ENCODE measurements at regions not wholly inside any gene's neighbourhood (a gene's known extent, or its start where the extent isn't known, plus 50 kb on each side); places are given as distances from the start of the nearest gene placed in this dataset.
A peak's percentile ranks its signal among the peaks of the same experiment; 100 is the strongest.

DNA sequence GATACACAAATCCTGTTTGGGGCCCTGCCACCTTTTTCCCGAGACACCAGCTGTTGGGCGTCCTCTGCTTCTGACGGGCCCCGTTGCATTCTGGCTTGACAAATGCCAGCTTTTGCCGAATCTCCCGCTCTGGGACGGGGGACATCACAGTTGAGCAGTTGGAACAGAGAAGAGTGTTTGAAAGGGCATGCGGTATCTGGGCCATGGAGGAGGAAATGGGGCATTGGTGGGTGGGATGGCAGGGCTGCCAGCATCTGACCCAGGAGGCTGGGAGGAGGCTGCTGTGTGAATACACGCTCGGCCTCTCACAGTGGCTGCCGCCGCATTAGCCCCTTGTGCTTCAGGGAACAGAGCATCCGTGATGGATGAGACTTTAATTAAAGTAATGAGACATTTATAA lies 184.3 kb upstream of the TNRC6C start:
- Histone ChIP-seq H3K36me3 (no peaks in the 10 kb centered on the region), H3K27me3 (no peaks in the 10 kb centered on the region), H3K4me3 (no peak overlapping the region), H3K9me3 (no peaks in the 10 kb centered on the region)
- DNase-seq = no peak

DNA sequence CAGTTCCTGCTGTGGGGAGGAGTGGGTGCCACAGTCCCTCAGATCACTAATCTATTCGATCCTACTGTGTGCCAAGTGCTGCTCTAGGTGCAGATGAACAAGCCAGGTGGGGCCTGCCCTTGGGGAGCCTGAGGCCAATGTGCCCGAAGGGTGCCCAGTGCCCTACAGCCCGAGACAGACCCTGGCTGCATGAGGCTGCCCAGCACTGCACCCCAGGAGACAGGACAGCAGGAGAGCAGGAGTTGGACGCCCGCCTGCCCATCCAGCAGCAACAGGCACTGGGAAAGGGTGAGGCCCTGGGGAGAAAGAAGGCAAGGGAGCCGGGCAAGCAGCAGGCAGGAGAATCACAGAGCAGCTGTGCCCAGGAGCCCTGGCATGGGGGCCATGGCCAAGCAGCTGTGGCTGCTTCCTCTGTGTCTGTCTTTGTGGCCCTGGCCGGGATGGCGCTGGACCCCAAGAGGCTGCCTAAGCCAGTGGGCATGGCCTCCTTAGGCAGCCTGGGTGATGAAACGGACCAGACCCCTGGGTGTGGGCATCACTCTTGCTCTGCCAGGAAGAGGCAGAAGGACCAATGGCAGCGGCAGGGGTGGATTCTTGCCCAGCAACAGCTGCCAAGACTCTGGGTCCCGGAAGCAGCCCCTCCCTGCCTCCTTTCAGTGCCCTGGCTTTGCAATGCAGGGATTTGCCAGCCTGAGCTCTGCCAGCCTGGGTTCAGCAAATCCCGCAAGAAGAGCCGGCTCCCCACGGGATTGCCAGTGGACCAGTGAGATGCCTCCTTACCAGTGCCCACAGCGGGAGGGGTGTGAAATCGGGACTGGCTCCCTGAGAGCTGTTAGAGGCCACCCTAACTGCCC lies 179.6 kb upstream of the TNRC6C start:
- Histone ChIP-seq H3K36me3 (no peaks in the 10 kb centered on the region), H3K9me3 (no peaks in the 10 kb centered on the region), H3K27me3 (no peaks in the 10 kb centered on the region), H3K4me3 (peak overlapping the region; percentile 17; the same call in 1 of the 2 replicates)
- DNase-seq = peak; percentile 98

GRCh38 chr17:77779711-77780539 lies 178.6 kb upstream of the TNRC6C start:
- Histone ChIP-seq H3K36me3 (no peaks in the 10 kb centered on the region), H3K4me3 (peak overlapping the region; percentile 17; the same call in 1 of the 2 replicates), H3K27me3 (no peaks in the 10 kb centered on the region), H3K9me3 (no peaks in the 10 kb centered on the region)
- DNase-seq = peak; percentile 68

GRCh38 chr17:77781536-77781935 lies 177.0 kb upstream of the TNRC6C start:
- Histone ChIP-seq H3K9me3 (no peaks in the 10 kb centered on the region), H3K4me3 (no peak overlapping the region), H3K36me3 (no peaks in the 10 kb centered on the region), H3K27me3 (no peaks in the 10 kb centered on the region)
- no peak for DNase-seq

DNA sequence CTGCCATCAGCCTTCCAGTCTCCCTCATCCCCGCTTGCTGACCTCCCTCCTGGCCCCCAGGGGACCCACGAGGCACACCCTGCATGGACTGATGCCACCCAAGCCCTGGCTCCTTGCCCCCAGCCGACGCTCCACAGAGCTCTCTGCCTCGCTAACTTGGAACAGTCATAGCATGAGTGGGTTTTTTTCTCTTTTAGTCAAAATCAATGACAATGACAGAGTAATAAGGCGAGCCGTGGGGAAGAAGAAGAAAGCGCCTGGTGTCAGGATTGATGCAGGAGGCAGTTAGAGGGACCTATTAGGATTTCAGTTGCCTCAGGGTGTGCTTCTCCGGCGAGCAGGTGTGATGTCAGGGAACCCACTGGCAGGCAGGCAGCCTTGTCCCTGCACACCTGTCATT lies 176.3 kb upstream of the TNRC6C start:
- Histone ChIP-seq H3K36me3 (no peaks in the 10 kb centered on the region), H3K27me3 (no peaks in the 10 kb centered on the region), H3K4me3 (no peak overlapping the region), H3K9me3 (no peaks in the 10 kb centered on the region)
- DNase-seq = no peak

DNA sequence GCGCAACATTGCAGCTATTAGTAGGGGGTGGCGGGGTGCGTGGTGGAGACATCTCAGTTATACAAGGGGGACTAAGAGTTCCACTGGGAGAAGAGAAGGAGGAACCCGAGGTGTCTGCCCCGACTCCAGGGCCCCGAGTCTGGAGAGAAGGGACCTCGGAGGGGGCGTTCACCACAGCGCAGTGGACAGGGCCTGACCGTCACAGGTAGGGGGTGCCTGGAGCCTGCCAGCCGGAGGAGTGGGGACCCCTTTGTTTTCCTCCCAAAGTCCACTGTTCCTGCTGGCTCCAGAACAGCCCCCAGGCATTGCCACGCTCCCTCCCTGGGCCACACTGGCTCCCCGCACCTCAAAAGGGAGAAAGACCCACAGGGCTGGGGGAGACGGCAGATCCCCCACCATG lies 175.9 kb upstream of the TNRC6C start:
- DNase-seq = no peak
- H3K36me3 ChIP-seq = no peaks in the 10 kb centered on the region
- no peaks in the 10 kb centered on the region for H3K9me3 ChIP-seq
- no peak overlapping the region for H3K4me3 ChIP-seq
- H3K27me3 ChIP-seq = no peaks in the 10 kb centered on the region

DNA sequence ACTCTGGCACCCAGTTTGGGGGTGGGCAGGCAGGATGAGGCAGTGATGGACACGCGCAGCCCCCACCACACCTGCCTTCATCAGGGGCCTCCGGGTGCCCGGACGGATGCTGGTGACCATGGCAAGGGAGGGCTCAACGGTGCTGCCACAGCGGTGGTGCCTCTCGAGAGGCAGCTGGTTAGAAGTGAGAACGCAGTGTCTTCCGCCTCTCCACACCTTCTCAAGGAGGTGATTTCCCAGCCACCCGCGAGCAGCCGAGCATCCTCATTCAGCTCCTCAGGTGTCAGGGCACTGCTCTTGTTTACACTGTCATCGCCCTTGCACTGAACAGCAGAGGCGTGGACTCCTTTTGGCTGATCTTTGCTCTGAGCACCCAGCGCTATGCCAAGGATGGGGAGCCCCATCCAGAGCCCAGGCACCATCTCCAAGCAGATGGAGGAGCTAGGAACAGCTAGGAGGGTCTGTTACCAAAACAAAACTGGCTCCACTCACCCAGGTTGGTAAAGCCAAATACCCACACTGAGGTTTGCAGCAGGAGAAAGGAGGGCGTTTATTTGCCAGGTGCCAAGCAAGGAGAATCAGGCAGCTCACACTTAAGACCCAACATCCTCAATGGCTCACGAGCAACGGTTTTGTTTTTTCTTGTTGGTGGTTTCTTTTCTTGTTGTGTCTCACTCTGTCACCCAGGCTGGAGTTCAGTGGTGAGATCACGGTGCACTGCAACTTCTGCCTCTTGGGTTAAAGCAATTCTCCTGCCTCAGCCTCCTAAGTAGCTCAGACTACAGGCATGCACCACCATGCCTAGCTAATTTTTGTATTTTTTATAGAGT lies 174.3 kb upstream of the TNRC6C start:
- Histone ChIP-seq H3K9me3 (no peaks in the 10 kb centered on the region), H3K4me3 (no peak overlapping the region), H3K27me3 (no peaks in the 10 kb centered on the region), H3K36me3 (no peaks in the 10 kb centered on the region)
- DNase-seq = no peak

DNA sequence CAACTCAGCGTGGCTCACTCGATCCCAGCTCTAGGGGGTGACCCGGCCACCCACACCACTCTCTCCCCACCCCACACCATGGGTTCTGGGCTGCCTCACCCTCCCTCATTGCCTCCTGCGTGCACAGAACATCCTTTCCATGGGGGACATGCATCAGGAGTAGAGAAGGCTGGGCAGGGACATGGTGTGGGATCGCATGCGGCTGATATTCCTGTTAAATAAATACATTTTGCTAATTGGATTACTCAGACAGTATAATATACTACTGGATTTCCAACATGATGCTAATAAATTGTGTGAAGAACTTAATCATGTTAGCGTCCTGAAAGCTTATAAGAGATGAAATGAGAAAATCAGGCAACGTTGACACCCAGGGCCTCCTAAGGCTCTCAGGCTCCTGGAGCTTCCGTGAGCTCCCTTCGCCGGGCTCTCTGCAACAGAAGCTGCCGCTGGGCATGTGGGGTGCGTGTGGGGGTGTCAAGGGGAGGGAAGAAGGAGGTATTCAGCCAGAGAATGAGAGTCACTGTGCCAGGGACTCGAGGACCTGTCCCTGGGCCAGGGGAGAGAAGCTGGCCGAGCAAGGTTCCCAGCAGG lies 173.1 kb upstream of the TNRC6C start:
- H3K9me3 ChIP-seq = no peaks in the 10 kb centered on the region
- H3K27me3 ChIP-seq = no peaks in the 10 kb centered on the region
- DNase-seq = no peak
- H3K4me3 ChIP-seq = no peak overlapping the region
- H3K36me3 ChIP-seq = no peaks in the 10 kb centered on the region

DNA sequence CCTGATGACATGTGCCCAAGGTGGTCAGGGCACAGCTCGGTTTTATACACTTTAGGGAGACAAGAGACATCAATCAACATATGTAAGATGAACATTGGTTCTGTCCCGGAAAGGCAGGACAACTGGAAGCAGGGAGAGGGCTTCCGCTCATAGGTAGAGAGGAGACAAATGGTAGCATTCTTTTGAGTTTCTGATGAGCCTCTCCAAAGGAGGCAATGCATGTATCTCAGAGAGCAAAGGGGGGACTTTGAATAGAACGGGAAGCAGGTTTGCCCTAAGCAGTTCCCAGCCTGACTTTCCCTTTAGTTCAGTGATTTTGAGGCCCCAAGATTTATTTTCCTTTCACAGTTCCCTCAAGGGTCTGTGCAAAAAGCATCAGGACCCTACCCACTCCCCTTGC lies 172.4 kb upstream of the TNRC6C start:
- no peak for DNase-seq
- no peak overlapping the region for H3K4me3 ChIP-seq
- no peaks in the 10 kb centered on the region for H3K27me3 ChIP-seq
- H3K9me3 ChIP-seq = no peaks in the 10 kb centered on the region
- H3K36me3 ChIP-seq = no peaks in the 10 kb centered on the region

GRCh38 chr17:77786740-77787505 lies 171.6 kb upstream of the TNRC6C start:
- H3K27me3 ChIP-seq = no peaks in the 10 kb centered on the region; the same call in 1 of the 2 replicates
- no peak for DNase-seq
- H3K36me3 ChIP-seq = no peaks in the 10 kb centered on the region
- H3K9me3 ChIP-seq = no peaks in the 10 kb centered on the region
- H3K4me3 ChIP-seq = no peak overlapping the region

- H3K27me3 ChIP-seq = no peaks in the 10 kb centered on the region; the same call in 1 of the 2 replicates
- no peak overlapping the region for H3K4me3 ChIP-seq
- DNase-seq = no peak
- H3K36me3 ChIP-seq = no peaks in the 10 kb centered on the region
- no peaks in the 10 kb centered on the region for H3K9me3 ChIP-seq
Observed at GRCh38 chr17:77790143-77790829, 168.2 kb upstream of the TNRC6C start.

GRCh38 chr17:77792626-77793025 lies 165.9 kb upstream of the TNRC6C start:
- H3K27me3 ChIP-seq = no peaks in the 10 kb centered on the region; the same call in 1 of the 2 replicates
- DNase-seq = no peak
- H3K9me3 ChIP-seq = no peaks in the 10 kb centered on the region
- H3K36me3 ChIP-seq = no peaks in the 10 kb centered on the region
- no peak overlapping the region for H3K4me3 ChIP-seq

DNA sequence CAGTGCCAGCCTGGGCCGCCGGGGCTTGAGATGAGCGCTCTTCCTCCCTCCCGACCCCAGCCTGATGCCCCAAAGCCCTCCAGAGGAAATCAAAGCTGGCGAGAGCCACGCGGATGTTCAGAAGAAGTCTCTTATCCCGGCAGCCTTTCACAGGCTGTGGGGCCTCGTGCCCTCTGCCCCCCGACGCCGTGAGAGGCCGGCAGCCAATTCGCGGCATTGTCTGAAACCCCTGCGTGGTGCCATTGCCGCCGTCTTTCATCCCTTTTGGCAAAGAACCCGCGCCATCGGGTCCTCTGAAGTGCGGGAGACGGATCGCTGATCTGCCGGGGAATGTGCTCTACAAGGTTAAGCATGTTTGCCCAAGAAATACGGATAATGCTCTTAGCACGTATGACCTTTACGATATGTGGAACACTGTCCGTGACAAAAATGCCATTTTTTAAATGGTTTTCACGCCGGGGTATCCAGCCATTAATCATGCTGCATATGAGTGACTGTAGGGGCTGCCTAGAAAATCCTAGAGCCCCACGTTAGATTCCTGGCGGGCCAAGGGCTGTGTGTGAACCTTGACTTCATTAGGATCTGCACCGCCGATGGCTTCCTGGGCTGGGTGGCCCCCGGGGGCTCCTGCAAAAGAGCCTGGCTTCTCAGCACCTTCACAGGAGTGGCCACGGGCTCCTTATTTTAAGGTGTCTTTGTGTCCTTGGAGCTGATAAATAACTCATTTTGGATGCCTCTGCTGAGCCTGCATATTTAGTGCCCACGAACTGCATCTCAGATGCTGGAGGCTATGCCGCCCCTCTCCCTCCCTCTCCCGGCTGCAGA lies 165.1 kb upstream of the TNRC6C start:
- no peaks in the 10 kb centered on the region for H3K36me3 ChIP-seq
- H3K4me3 ChIP-seq = no peak overlapping the region
- no peaks in the 10 kb centered on the region; the same call in 1 of the 2 replicates for H3K27me3 ChIP-seq
- H3K9me3 ChIP-seq = no peaks in the 10 kb centered on the region
- DNase-seq = no peak

DNA sequence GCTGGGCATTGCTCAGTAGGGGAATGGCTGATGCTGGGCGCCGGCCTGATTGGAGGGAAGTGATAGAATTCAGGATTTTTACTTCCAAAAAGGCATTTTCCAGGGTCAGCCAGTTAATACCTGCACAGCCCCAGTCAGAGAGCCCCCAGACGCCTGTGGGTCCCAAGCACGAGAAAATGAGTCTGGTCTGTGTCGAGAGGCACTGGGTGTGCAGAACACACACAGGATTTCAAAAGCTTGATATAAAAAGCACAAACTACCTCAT lies 164.6 kb upstream of the TNRC6C start:
- Histone ChIP-seq H3K27me3 (no peaks in the 10 kb centered on the region; the same call in 1 of the 2 replicates), H3K4me3 (no peak overlapping the region), H3K36me3 (no peaks in the 10 kb centered on the region), H3K9me3 (no peaks in the 10 kb centered on the region)
- no peak for DNase-seq

- no peak for DNase-seq
- no peaks in the 10 kb centered on the region for H3K9me3 ChIP-seq
- H3K4me3 ChIP-seq = no peak overlapping the region
- H3K36me3 ChIP-seq = no peaks in the 10 kb centered on the region
- no peaks in the 10 kb centered on the region; the same call in 1 of the 2 replicates for H3K27me3 ChIP-seq
Observed at GRCh38 chr17:77794846-77795245, 163.7 kb upstream of the TNRC6C start.

Measured in MG63 (cell line).